OCI-LY1 (cell line): ENCODE measurements at regions not wholly inside any gene's neighbourhood (a gene's known extent, or its start where the extent isn't known, plus 50 kb on each side); places are given as distances from the start of the nearest gene placed in this dataset.
"Not testable (repeated sequence)": the region's sequence is repeated elsewhere in the genome, so short reads cannot be mapped to it uniquely, and the experiment has no call there.

ENCODE experiments used
- CTCF ChIP-seq: fragments of 200-600 bp; sonication (generic), shearing (Covaris generic); IDR thresholded peaks from 2 replicates; pipeline ENCODE4 v1.5.1; 2017; ENCODE audit warnings: mild to moderate bottlenecking, antibody characterized with exemption, low read length, moderate library complexity, mixed read lengths
- EZH2 ChIP-seq: fragments of 200-600 bp; sonication (generic), shearing (Covaris generic); IDR thresholded peaks from 2 replicates; pipeline ENCODE4 v1.8.0; 2017; ENCODE audit warnings: borderline replicate concordance, mixed run types, mild to moderate bottlenecking, antibody characterized with exemption, low read length, moderate library complexity, mixed read lengths

- not testable (repeated sequence) for TF ChIP-seq CTCF, EZH2
Observed at GRCh38 chr21:6093419-6093818, 4428.0 kb upstream of the TPTE start.
